Neuronal stem cell (in vitro differentiated cells): ENCODE measurements at regions not wholly inside any gene's neighbourhood (a gene's known extent, or its start where the extent isn't known, plus 50 kb on each side); places are given as distances from the start of the nearest gene placed in this dataset.

Experiments
- DNase-seq: peaks from one replicate; pipeline ENCODE4 v3.0.0-alpha.2; 2013; ENCODE audit warnings: low spot score
- H2AFZ ChIP-seq: one replicate; pipeline ENCODE4 v1.6.1; 2013; ENCODE audit warnings: mild to moderate bottlenecking, low read length, inconsistent platforms
- H2AK5ac ChIP-seq: 2 replicates; pipeline ENCODE4 v1.6.1; 2013; ENCODE audit warnings: low read depth, mild to moderate bottlenecking, inconsistent platforms, low read length, moderate library complexity, mixed read lengths
- H2BK120ac ChIP-seq: 2 replicates; pipeline ENCODE4 v1.6.1; 2013; ENCODE audit warnings: low read depth, mild to moderate bottlenecking, inconsistent platforms, low read length, moderate library complexity, mixed read lengths
- H2BK12ac ChIP-seq: one replicate; pipeline ENCODE4 v1.6.1; 2013; ENCODE audit warnings: low read length, inconsistent platforms
- H2BK15ac ChIP-seq: 2 replicates; pipeline ENCODE4 v1.6.1; 2013; ENCODE audit warnings: mild to moderate bottlenecking, low read length, inconsistent platforms, mixed read lengths
- H2BK5ac ChIP-seq: one replicate; pipeline ENCODE4 v1.6.1; 2013; ENCODE audit warnings: inconsistent platforms, mild to moderate bottlenecking, low read length, moderate library complexity
- H3K14ac ChIP-seq: one replicate; pipeline ENCODE4 v1.6.1; 2013; ENCODE audit warnings: low read length, inconsistent platforms
- H3K18ac ChIP-seq: 2 replicates; pipeline ENCODE4 v1.6.1; 2013; ENCODE audit warnings: low read length, inconsistent platforms
- H3K23ac ChIP-seq: 2 replicates; pipeline ENCODE4 v1.6.1; 2013; ENCODE audit warnings: low read depth, mild to moderate bottlenecking, mixed read lengths, low read length, inconsistent platforms; ENCODE audit not compliant: poor library complexity
- H3K27ac ChIP-seq: replicated peaks from 3 replicates; pipeline ENCODE4 v1.5.1; 2013; ENCODE audit warnings: low read length, inconsistent platforms
- H3K27me3 ChIP-seq, 3 experiments: 2 replicates each; pipeline ENCODE4 v1.6.1; 2013; ENCODE audit warnings: low read length in 3 of 3, mild to moderate bottlenecking in 2 of 3, inconsistent platforms in 1 of 3, low read depth in 1 of 3, mixed read lengths in 1 of 3, moderate library complexity in 1 of 3; ENCODE audit not compliant: control insufficient read depth in 3 of 3, insufficient read depth in 3 of 3
- H3K36me3 ChIP-seq, 2 donors: replicated peaks in 1 of 2; 2 replicates each; pipeline ENCODE4 v1.6.1; 2013; ENCODE audit warnings: low read length in 2 of 2; ENCODE audit not compliant: control insufficient read depth in 2 of 2, insufficient read depth in 2 of 2
- H3K4ac ChIP-seq: 2 replicates; pipeline ENCODE4 v1.6.1; 2013; ENCODE audit warnings: inconsistent platforms, mild to moderate bottlenecking, low read length, moderate library complexity
- H3K4me1 ChIP-seq, 2 donors: 1 replicate in 1 of 2; 2 replicates in 1 of 2; pipeline ENCODE4 v1.6.1; 2013; ENCODE audit warnings: low read length in 2 of 2, low read depth in 1 of 2; ENCODE audit not compliant: control insufficient read depth in 2 of 2, insufficient read depth in 1 of 2
- H3K4me2 ChIP-seq: one replicate; pipeline ENCODE4 v1.6.1; 2013; ENCODE audit warnings: mild to moderate bottlenecking, low read length, inconsistent platforms; ENCODE audit not compliant: insufficient read depth, poor library complexity, severe bottlenecking
- H3K4me3 ChIP-seq, 2 donors: 2 replicates each; pipeline ENCODE4 v1.5.1; 2013; ENCODE audit warnings: low read length in 2 of 2, mild to moderate bottlenecking in 2 of 2, inconsistent platforms in 1 of 2, moderate library complexity in 1 of 2
- H3K79me1 ChIP-seq: one replicate; pipeline ENCODE4 v1.6.1; 2013; ENCODE audit warnings: low read depth, mild to moderate bottlenecking, inconsistent platforms, low read length, moderate library complexity
- H3K9ac ChIP-seq: one replicate; pipeline ENCODE4 v1.6.1; 2013; ENCODE audit warnings: mild to moderate bottlenecking, low read depth, low read length, inconsistent platforms; ENCODE audit not compliant: poor library complexity
- H3K9me3 ChIP-seq, 2 donors: replicated peaks in 1 of 2; 2 replicates each; pipeline versions ENCODE3 to v1.6.1; 2013; ENCODE audit warnings: low read length in 2 of 2, mild to moderate bottlenecking in 2 of 2, inconsistent platforms in 1 of 2, low read depth in 1 of 2, mixed read lengths in 1 of 2, moderate library complexity in 1 of 2; ENCODE audit not compliant: control insufficient read depth in 2 of 2, insufficient read depth in 1 of 2
- H4K8ac ChIP-seq: one replicate; pipeline ENCODE4 v1.6.1; 2013; ENCODE audit warnings: low read depth, mild to moderate bottlenecking, inconsistent platforms, low read length, moderate library complexity
- H4K91ac ChIP-seq: one replicate; pipeline ENCODE4 v1.6.1; 2013; ENCODE audit warnings: low read length, low read depth, mild to moderate bottlenecking, inconsistent platforms; ENCODE audit not compliant: poor library complexity
- WGBS, 2 donors: extraction: QIAGEN DNeasy Blood & Tissue Kit; methylation state at CpG; one replicate each; pipeline ENCODE4 v1.1.7; 2013; ENCODE audit warnings: missing lambda C conversion rate in 2 of 2, mixed read lengths in 1 of 2; ENCODE audit not compliant: insufficient read length in 2 of 2, insufficient replicate concordance in 1 of 2; ENCODE audit errors: extremely low coverage in 2 of 2; 5-methylcytosine and 5-hydroxymethylcytosine counted together

GRCh38 chr20:41874658-41875057 is 256.5 kb upstream of the CHD6 start:
- WGBS, 2 donors = no CpG with 5 or more reads among the region's 1 CpG
- Histone ChIP-seq H2BK12ac (no peak overlapping the region), H3K36me3 (no peaks in the 10 kb centered on the region), H3K4me3 (no peak overlapping the region), H2BK5ac (no peak overlapping the region), H3K27ac (no peak overlapping the region), H2AK5ac (no peak overlapping the region), H3K4ac (no peak overlapping the region), H3K4me2 (no peak overlapping the region), H3K9ac (no peak overlapping the region), H4K91ac (no peak overlapping the region), H3K23ac (no peak overlapping the region), H3K4me1 (peaks cover 0 to 2% of the 10 kb centered on the region in 2 donors), H3K9me3 (no peaks in the 10 kb centered on the region), H4K8ac (no peak overlapping the region), H3K14ac (no peak overlapping the region), H2AFZ (no peak overlapping the region), H2BK15ac (no peak overlapping the region), H2BK120ac (no peak overlapping the region), H3K27me3 (no peaks in the 10 kb centered on the region), H3K79me1 (no peaks in the 10 kb centered on the region), H3K18ac (no peak overlapping the region)
- no peak for DNase-seq

GRCh38 chr20:41872930-41873329 is 254.8 kb upstream of the CHD6 start:
- no peak overlapping the region for H2BK15ac ChIP-seq
- H3K9ac ChIP-seq = no peak overlapping the region
- no peak overlapping the region for H2AK5ac ChIP-seq
- H4K91ac ChIP-seq = no peak overlapping the region
- H3K14ac ChIP-seq = no peak overlapping the region
- no peak overlapping the region for H2BK5ac ChIP-seq
- DNase-seq = no peak
- no peak overlapping the region for H3K4me2 ChIP-seq
- no peak overlapping the region for H2BK120ac ChIP-seq
- no peaks in the 10 kb centered on the region for H3K36me3 ChIP-seq
- no peak overlapping the region for H3K18ac ChIP-seq
- no CpG with 5 or more reads among the region's 4 CpGs for WGBS, 2 donors
- no peak overlapping the region for H3K27ac ChIP-seq
- H4K8ac ChIP-seq = no peak overlapping the region
- no peak overlapping the region for H2BK12ac ChIP-seq
- H3K23ac ChIP-seq = no peak overlapping the region
- no peaks in the 10 kb centered on the region for H3K79me1 ChIP-seq
- H3K4me1 ChIP-seq = peaks cover 0 to under 1% of the 10 kb centered on the region in 2 donors
- no peaks in the 10 kb centered on the region for H3K9me3 ChIP-seq
- no peaks in the 10 kb centered on the region for H3K27me3 ChIP-seq
- no peak overlapping the region for H3K4me3 ChIP-seq
- H3K4ac ChIP-seq = no peak overlapping the region
- H2AFZ ChIP-seq = no peak overlapping the region

- Histone ChIP-seq H3K4me2 (no peak overlapping the region), H2BK5ac (no peak overlapping the region), H3K4me3 (no peak overlapping the region), H2AK5ac (no peak overlapping the region), H3K79me1 (no peaks in the 10 kb centered on the region), H3K9me3 (no peaks in the 10 kb centered on the region), H2BK12ac (no peak overlapping the region), H3K4me1 (no peaks in the 10 kb centered on the region), H3K36me3 (no peaks in the 10 kb centered on the region), H3K9ac (no peak overlapping the region), H2BK15ac (no peak overlapping the region), H2AFZ (no peak overlapping the region), H3K23ac (no peak overlapping the region), H4K8ac (no peak overlapping the region), H4K91ac (no peak overlapping the region), H2BK120ac (no peak overlapping the region), H3K27ac (no peak overlapping the region), H3K27me3 (no peaks in the 10 kb centered on the region), H3K4ac (no peak overlapping the region), H3K14ac (no peak overlapping the region), H3K18ac (no peak overlapping the region)
- WGBS, 2 donors = no CpG with 5 or more reads among the region's 3 CpGs
- DNase-seq = no peak
These were observed 252.8 kb upstream of the CHD6 start for GRCh38 chr20:41870869-41871462.

GRCh38 chr20:41869261-41869660 is 251.1 kb upstream of the CHD6 start:
- H3K14ac ChIP-seq = no peak overlapping the region
- no peak overlapping the region for H3K4me2 ChIP-seq
- no peak overlapping the region for H2AFZ ChIP-seq
- H2BK12ac ChIP-seq = no peak overlapping the region
- H3K27ac ChIP-seq = no peak overlapping the region
- H3K4ac ChIP-seq = no peak overlapping the region
- DNase-seq = no peak
- H2BK5ac ChIP-seq = no peak overlapping the region
- H2BK15ac ChIP-seq = no peak overlapping the region
- H3K4me1 ChIP-seq = no peaks in the 10 kb centered on the region
- no peak overlapping the region for H3K9ac ChIP-seq
- H3K9me3 ChIP-seq = no peaks in the 10 kb centered on the region
- no peaks in the 10 kb centered on the region for H3K27me3 ChIP-seq
- no peak overlapping the region for H4K91ac ChIP-seq
- H3K4me3 ChIP-seq = no peak overlapping the region
- no peak overlapping the region for H3K18ac ChIP-seq
- no peak overlapping the region for H2AK5ac ChIP-seq
- no peaks in the 10 kb centered on the region for H3K79me1 ChIP-seq
- no peaks in the 10 kb centered on the region for H3K36me3 ChIP-seq
- H2BK120ac ChIP-seq = no peak overlapping the region
- no CpG with 5 or more reads among the region's 2 CpGs for whole genome bisulfite sequencing, 2 donors
- H3K23ac ChIP-seq = no peak overlapping the region
- no peak overlapping the region for H4K8ac ChIP-seq
